ENCODE measurements at regions not wholly inside any gene's neighbourhood (a gene's known extent, or its start where the extent isn't known, plus 50 kb on each side); places are given as distances from the start of the nearest gene placed in this dataset.

DNA sequence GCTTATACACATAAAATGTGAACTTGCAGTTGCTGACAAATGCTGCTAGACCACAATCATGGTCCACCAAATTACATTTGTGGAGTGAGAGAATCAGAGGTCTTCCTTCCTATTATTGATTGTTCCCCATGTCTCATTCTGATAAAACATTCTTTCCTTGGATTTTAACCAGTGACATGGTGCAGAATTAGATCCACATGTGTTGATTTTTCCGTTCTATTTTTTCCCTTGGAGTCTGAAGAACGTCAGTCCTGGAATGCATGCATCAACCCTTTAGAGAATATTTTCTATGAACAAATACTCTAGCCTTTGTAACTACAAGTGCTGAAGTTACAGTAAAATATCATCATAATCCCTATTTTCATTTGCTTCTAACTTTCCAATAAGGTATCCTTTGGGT, 170.7 kb upstream of the SPRY4 start:
- H3K27ac ChIP-seq, result no peak overlapping the region
- TF ChIP-seq, protein P1, sequence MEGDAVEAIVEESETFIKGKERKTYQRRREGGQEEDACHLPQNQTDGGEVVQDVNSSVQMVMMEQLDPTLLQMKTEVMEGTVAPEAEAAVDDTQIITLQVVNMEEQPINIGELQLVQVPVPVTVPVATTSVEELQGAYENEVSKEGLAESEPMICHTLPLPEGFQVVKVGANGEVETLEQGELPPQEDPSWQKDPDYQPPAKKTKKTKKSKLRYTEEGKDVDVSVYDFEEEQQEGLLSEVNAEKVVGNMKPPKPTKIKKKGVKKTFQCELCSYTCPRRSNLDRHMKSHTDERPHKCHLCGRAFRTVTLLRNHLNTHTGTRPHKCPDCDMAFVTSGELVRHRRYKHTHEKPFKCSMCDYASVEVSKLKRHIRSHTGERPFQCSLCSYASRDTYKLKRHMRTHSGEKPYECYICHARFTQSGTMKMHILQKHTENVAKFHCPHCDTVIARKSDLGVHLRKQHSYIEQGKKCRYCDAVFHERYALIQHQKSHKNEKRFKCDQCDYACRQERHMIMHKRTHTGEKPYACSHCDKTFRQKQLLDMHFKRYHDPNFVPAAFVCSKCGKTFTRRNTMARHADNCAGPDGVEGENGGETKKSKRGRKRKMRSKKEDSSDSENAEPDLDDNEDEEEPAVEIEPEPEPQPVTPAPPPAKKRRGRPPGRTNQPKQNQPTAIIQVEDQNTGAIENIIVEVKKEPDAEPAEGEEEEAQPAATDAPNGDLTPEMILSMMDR (conservative IDR thresholded peaks at IDR 0.05), result no peak

DNA sequence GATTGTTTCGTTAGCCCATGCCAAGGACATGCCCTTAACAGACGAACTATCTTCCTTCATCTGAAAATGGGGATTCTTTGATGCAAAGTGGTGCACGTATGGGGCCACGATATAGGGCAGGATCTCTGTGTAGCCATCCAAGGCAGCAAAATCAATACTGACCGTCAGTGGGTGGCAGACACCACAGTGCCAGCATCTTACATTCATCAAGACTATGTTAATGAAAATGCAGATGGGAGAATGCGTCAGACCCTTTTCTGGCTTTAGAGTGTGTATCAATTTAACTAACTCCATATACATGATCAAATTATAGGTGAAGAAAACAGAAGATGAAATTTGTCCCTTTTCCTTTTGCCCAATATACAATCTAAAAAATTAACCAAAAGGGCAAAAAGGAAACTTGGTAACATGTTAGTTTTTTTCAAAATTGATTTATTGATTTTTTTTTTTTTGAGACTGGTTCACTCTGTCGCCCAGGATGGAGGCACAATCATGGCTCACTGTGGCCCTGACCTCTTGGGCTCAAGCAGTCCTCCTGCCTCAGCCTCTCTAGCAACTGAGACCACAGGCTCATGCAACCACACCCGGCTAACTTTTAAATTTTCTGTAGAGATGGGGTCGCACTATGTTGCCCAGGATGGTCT, 169.2 kb upstream of the SPRY4 start:
- TF ChIP-seq, protein P1 (conservative IDR thresholded peaks at IDR 0.05), result no peak
- no peak overlapping the region for H3K27ac ChIP-seq

DNA sequence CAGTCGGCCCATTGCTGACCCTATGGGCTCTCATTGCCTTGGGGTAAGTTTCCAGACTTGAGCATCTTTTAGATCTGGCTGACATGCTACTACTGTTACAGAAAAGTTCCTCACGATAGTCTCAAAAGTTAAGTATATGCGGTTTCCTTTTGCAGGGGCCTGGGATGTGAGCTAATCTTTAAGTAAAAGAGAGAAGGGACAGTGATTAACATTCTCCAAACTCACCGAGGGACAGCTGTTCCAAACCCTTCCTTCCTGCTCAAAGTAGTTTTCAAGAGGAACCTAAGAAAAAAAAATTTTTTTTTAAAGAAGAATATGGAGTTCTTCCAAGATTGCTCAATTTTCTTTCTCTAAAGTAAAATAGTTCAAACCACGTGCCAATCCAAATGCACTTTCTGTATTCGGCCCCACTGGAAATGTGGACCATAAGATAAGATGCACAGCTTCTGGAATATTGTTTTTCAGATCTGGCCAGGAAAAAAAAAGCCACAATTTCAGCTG, 168.0 kb upstream of the SPRY4 start:
- H3K27ac ChIP-seq, result no peak overlapping the region
- TF ChIP-seq, protein P1 (conservative IDR thresholded peaks at IDR 0.05), result no peak

DNA sequence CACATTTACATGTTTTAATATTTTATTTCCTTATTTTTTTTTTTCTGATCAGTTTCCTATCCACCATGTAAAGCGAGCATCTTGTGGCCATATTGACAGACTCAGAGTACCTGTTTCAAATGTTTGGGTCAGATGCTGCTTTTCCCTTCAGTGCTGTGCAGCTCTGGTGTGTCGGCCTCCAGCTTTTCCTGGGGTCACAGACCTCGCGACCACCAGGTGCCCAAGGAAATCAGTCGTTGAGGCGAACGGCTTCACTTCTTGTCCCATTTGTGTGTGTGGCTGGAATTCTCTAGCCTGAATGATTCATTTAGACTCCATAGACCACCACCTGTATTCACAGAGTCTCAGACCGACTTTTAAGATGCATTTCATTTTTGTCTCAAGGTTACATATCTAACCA, 166.9 kb upstream of the SPRY4 start:
- no peak overlapping the region for H3K27ac ChIP-seq
- TF ChIP-seq, protein P1 (conservative IDR thresholded peaks at IDR 0.05), result no peak

DNA sequence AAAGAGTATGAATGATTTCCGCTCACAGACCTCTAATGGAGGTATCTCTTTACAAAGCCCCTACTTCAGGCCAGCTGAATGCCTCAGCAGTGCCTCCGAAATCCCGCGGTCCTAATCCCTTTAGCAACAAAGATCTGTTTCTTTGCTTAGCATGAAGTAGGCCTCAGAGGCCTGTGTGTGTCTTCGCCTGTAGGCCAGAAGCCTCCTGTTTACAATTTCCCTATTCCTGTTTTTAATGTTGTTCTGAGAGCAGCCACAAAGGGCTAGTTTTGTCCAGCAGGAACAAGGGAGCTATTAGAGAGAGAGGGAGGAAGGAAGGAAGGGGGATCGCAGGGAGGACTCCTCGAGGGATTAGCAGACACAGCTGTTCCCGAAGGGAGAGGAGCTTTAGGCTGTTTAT, 166.4 kb upstream of the SPRY4 start:
- TF ChIP-seq, protein P1 (conservative IDR thresholded peaks at IDR 0.05), result no peak
- H3K27ac ChIP-seq, result no peak overlapping the region

DNA sequence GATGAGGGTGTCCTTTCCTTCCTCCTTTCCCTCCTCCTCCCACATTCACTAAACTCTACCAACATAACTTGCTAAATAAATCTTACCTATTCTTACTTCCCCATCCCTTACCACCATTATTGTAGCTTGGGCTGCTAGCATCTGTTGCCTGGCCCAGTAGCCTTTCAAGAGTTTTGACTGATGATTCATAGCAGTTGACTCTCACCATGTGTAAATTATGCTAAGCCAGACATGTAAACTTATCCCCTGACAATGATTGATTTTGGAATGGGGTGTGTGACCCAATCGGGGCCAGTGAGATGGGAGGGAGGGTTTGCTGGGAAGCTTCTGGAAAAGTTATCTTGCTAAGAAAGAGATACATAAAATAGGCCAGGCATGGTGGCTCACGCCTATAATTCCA, 161.8 kb upstream of the SPRY4 start:
- TF ChIP-seq, protein P1 (conservative IDR thresholded peaks at IDR 0.05), result no peak
- H3K27ac ChIP-seq, result no peak overlapping the region

DNA sequence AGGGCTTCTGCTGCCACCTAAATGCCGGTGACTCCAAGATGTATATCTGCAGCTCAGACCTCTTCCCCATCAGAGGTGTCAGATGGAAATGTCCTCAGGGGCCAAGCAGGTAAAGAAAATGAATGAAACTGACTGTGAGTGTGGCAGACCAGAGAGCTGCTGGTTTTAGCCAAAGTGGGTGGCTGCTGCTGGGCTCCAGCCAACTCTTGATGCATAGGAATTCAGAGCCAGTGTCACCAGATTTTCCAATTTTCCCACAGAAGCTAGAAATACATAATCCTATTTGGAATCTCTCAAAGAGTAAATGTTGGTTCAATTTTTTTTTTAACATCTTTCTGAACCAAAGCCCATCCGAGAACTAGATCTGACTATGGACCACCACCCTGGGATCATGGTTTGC, 161.2 kb upstream of the SPRY4 start:
- H3K27ac ChIP-seq, result no peak overlapping the region
- TF ChIP-seq, protein P1 (conservative IDR thresholded peaks at IDR 0.05), result no peak

Data from VCaP (cell line).